Astrocyte of the spinal cord (primary cell): ENCODE measurements at regions not wholly inside any gene's neighbourhood (a gene's known extent, or its start where the extent isn't known, plus 50 kb on each side); places are given as distances from the start of the nearest gene placed in this dataset.

Experiments
- DNase-seq: peaks from one replicate; pipeline ENCODE4 v3.0.0; 2011; ENCODE audit warnings: low read depth, low spot score
- H3K4me3 ChIP-seq: 2 replicates; pipeline ENCODE4 v1.5.1; 2011; ENCODE audit warnings: low read depth, mild to moderate bottlenecking, low read length, moderate library complexity
- in situ Hi-C: cut with HindIII; loops from 2 replicates; pipeline ENCODE4 v1.10.0; 2017; ENCODE audit warnings: low sequenced_read_pairs
- TF ChIP-seq, protein P1 (sequence below): IDR thresholded peaks from 2 replicates; pipeline ENCODE4 v1.5.1; 2012; ENCODE audit warnings: low read depth, mild to moderate bottlenecking, low read length, inconsistent platforms

DNA sequence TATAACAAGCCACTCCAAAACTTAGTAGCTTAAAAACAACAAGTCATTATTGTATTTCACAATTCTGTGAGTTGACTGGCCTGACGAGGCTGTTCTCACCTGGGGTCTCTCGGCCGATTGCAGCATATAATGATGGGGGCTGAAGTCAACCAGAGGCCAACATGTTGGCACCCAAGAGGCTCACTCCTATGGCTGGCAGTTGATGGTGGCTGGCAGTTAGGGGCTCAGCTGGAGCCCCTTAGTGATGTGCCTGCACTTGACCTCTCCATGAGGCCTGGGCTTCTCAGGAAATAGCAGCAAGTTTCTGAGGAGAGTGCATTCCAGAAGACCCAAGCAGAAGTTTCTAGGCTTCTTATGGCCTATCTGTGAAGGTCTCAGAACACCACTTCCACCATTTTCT, 459.4 kb downstream of the NPHP4 start:
- H3K4me3 ChIP-seq: no peak overlapping the region
- TF ChIP-seq, protein P1, sequence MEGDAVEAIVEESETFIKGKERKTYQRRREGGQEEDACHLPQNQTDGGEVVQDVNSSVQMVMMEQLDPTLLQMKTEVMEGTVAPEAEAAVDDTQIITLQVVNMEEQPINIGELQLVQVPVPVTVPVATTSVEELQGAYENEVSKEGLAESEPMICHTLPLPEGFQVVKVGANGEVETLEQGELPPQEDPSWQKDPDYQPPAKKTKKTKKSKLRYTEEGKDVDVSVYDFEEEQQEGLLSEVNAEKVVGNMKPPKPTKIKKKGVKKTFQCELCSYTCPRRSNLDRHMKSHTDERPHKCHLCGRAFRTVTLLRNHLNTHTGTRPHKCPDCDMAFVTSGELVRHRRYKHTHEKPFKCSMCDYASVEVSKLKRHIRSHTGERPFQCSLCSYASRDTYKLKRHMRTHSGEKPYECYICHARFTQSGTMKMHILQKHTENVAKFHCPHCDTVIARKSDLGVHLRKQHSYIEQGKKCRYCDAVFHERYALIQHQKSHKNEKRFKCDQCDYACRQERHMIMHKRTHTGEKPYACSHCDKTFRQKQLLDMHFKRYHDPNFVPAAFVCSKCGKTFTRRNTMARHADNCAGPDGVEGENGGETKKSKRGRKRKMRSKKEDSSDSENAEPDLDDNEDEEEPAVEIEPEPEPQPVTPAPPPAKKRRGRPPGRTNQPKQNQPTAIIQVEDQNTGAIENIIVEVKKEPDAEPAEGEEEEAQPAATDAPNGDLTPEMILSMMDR: no peak
- DNase-seq: no peak
- in situ Hi-C loops: no loop called here

GRCh38 chr1:5526822-5527551, 465.2 kb downstream of the NPHP4 start:
- no peak for DNase-seq
- TF ChIP-seq, protein P1: no peak
- in situ Hi-C loops: no loop called here
- no peak overlapping the region for H3K4me3 ChIP-seq

- no peak overlapping the region for H3K4me3 ChIP-seq
- no peak for DNase-seq
- in situ Hi-C loops: no loop called here
- TF ChIP-seq, protein P1: no peak
These were observed 465.9 kb downstream of the NPHP4 start for GRCh38 chr1:5526385-5526750.

DNA sequence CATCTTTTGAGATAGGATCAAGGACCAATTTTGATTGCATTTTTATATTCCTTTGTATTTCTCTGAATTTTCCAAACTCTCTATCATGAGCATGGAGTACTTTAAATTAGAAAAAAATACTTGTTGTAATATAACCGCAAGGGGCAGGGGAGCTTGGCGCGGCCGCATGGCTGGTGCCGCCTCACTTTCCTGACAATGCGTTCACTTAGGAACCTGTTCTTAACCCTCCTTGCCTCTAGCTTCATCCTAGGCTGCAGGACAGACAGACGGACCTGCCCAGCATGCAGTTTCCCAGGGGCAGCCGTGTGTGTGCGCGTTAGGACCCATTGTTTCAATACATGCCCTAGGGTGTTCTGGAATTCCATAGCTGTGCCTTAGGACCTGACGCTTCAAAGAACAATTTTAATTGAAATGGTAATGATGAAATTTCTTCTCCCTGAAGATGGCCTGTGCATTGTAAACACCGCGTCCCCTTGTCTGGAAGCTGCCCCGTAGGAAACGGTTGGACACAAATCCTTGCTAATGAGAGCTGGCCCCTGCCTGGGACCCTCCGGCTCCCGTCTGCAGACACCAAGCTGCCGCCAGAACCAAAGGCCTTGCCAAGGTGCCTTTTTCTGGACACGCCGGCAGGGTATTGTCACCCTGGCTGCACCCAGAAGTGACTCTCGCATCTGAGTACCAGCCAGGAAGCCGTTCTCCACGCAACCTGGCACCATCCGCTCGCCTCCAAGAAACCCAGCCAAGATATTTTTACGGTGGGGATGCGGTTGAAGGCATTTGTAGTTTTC, 466.4 kb downstream of the NPHP4 start:
- no peak for DNase-seq
- no peak overlapping the region for H3K4me3 ChIP-seq
- TF ChIP-seq, protein P1: no peak
- in situ Hi-C loops: no loop called here

DNA sequence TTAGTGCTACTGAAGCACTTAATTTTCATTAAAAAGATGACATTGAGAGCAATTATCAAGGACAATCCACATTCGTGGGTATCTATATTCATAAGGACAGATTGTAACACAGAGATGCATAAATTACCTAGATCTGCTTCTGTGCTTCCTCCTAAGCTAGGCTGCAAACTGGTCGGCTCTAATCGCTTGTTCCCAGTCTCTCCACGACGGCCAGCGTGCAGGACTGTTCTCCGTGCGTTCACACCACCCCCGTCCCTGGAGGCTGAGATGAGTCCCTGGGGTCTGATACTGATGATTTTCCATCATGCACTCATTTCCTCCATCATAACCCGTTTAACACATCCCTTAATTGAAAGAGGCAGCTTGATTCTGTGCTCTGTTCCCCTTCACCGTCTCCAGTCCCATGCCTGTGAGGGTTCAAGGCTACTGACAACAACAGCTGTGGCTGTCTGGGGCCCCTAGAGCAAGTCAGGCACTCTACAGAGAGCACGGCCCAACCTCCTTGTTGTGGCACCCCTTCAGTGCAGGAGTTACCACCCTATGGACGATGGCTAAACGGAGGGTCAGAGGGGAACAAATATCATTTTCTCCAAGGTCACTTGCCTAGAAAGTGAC, 469.6 kb downstream of the NPHP4 start:
- DNase-seq: no peak
- in situ Hi-C loops: no loop called here
- TF ChIP-seq, protein P1: no peak
- no peak overlapping the region for H3K4me3 ChIP-seq

DNA sequence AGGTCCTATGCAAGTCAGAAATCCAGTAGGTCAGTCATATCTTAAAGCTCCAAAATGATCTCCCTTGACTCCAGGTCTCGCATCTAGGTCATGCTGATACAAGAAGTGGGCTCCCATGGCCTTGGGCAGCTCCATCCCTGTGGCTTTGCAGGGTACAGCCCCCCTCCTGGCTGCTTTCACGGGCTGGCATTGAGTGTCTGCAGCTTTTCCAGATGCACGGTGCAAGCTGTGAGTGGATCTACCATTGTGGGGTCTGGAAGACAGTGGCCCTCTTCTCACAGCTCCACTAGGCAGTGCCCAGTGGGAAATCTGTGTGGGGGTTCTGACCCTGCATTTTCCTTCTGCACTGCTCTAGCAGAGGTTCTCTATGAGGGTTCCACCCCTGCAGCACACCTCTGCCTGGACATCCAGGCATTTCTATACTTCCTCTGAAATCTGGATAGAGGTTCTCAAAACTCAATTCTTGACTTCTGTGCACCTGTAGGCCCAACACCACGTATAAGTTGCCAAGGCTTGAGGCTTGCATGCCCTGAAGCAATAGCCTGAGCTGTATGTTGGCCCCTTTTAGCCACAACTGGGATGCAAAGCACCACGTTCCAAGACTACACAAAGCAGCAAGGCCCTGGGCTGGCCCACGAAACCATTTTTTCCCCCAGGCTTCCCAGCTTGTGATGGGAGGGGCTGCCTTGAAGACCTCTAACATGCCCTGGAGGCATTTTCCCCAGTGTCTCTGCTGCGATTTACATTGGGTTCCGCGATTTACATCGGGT, 472.7 kb downstream of the NPHP4 start:
- DNase-seq: no peak
- TF ChIP-seq, protein P1: no peak
- in situ Hi-C loops: no loop called here
- no peak overlapping the region for H3K4me3 ChIP-seq
